Right lobe of liver (tissue), 6 donors: ENCODE measurements at regions not wholly inside any gene's neighbourhood (a gene's known extent, or its start where the extent isn't known, plus 50 kb on each side); places are given as distances from the start of the nearest gene placed in this dataset.

Source experiments
- ATAC-seq, 4 donors: fragments of 200-7000 bp; cut with Tn5 transposase; one replicate each; pipeline ENCODE4 v1.9.1; 2020; ENCODE audit warnings: mild to moderate bottlenecking in 4 of 4, moderate library complexity in 4 of 4
- DNase-seq, 3 donors: peaks; one replicate each; pipeline ENCODE4 v3.0.0-alpha.2; 2020
- H3K27ac ChIP-seq, 3 donors: fragments of 200-600 bp; one replicate each; pipeline ENCODE4 v1.8.0; 2022
- H3K27me3 ChIP-seq, 2 donors: fragments of 200-600 bp; one replicate each; pipeline ENCODE4 v1.8.0; 2022
- H3K36me3 ChIP-seq, 4 donors: fragments of 200-600 bp; sonication (generic) in 1 of 4; one replicate each; pipeline versions ENCODE4 v1.5.1 to v1.8.0; 2017 to 2022; ENCODE audit warnings: control low read depth in 1 of 4
- H3K4me1 ChIP-seq, 4 donors: fragments of 200-600 bp; sonication (generic) in 1 of 4; one replicate each; pipeline versions ENCODE4 v1.5.1 to v1.8.0; 2017 to 2022; ENCODE audit warnings: control low read depth in 1 of 4
- H3K4me3 ChIP-seq, 3 donors: fragments of 200-600 bp; one replicate each; pipeline ENCODE4 v1.8.0; 2022
- H3K9me3 ChIP-seq, 4 donors: fragments of 200-600 bp; sonication (generic) in 1 of 4; one replicate each; pipeline versions ENCODE4 v1.5.1 to v1.8.0; 2017 to 2022; ENCODE audit warnings: control low read depth in 1 of 4
- POLR2A ChIP-seq: fragments of 450-650 bp; IDR thresholded peaks from one replicate; pipeline ENCODE4 v1.6.1; 2017; ENCODE audit warnings: antibody characterized with exemption, mild to moderate bottlenecking
- WGBS: methylation state at CpG from one replicate; pipeline ENCODE4 v1.1.6; 2018; ENCODE audit warnings: low coverage, low lambda C conversion rate; ENCODE audit not compliant: insufficient coverage; ENCODE audit errors: missing lambda C conversion rate; 5-methylcytosine and 5-hydroxymethylcytosine counted together
- intact Hi-C, 2 donors: fragments of 100-400 bp; cut with DNase I; formaldehyde crosslinking; loops; one replicate each; pipeline versions ENCODE4 v1.11.2 to v1.14.1; 2022
- TF ChIP-seq, protein P1 (sequence below), 4 donors: fragments of 200-600 bp in 3 of 4; fragments of 450-650 bp in 1 of 4; IDR thresholded peaks; one replicate each; pipeline versions ENCODE4 v1.5.1 to v1.8.0; 2016 to 2022; ENCODE audit warnings: antibody characterized with exemption in 4 of 4, mild to moderate bottlenecking in 2 of 4
- donor health status: DM: no; HTN: yes; CAD: no.
- donor health status: DM: no; HTN: no; CAD: no.
- donor health status: DM: no; HTN: no; CAD: no.
- donor health status: DM: no; HTN: yes; CAD: no.
- donor health status: DM: no; HTN: yes; CAD: no.

- intact Hi-C loops = no loop called here
- no peaks in the 10 kb centered on the region for H3K9me3 ChIP-seq
- no peak overlapping the region for H3K4me3 ChIP-seq
- ATAC-seq (no peak), DNase-seq (no peak)
- no peaks in the 10 kb centered on the region for H3K27me3 ChIP-seq
- WGBS = 50% methylated on average over 6 of the region's 7 CpGs
- no peak for TF ChIP-seq POLR2A
- TF ChIP-seq, protein P1, sequence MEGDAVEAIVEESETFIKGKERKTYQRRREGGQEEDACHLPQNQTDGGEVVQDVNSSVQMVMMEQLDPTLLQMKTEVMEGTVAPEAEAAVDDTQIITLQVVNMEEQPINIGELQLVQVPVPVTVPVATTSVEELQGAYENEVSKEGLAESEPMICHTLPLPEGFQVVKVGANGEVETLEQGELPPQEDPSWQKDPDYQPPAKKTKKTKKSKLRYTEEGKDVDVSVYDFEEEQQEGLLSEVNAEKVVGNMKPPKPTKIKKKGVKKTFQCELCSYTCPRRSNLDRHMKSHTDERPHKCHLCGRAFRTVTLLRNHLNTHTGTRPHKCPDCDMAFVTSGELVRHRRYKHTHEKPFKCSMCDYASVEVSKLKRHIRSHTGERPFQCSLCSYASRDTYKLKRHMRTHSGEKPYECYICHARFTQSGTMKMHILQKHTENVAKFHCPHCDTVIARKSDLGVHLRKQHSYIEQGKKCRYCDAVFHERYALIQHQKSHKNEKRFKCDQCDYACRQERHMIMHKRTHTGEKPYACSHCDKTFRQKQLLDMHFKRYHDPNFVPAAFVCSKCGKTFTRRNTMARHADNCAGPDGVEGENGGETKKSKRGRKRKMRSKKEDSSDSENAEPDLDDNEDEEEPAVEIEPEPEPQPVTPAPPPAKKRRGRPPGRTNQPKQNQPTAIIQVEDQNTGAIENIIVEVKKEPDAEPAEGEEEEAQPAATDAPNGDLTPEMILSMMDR (IDR thresholded peaks at IDR 0.05) = no peak
- no peak overlapping the region for H3K27ac ChIP-seq
- H3K4me1 ChIP-seq = no peaks in the 10 kb centered on the region
- H3K36me3 ChIP-seq = no peaks in the 10 kb centered on the region
Measured at GRCh38 chr9:7937761-7938491, 138.3 kb upstream of the DMAC1 start.

DNA sequence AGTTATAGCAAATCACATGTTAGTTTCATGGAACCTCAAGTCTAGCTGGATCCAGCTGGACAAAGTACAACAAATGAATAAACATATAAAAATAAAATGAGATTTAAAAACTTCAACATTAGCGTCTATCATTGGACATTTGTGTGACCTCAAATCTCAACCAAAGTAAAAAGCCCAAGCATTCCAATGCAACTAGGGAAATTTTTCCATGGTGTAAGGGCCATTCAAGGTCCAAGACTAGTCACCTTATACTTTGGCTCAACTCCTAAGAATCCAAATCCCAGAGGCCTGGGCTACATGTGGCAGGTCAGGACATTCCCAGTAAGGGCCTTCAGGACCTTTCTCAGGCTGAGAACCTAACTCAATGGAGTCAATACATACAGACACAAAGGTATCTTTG, 137.4 kb upstream of the DMAC1 start:
- H3K4me1 ChIP-seq = no peaks in the 10 kb centered on the region
- no peaks in the 10 kb centered on the region for H3K36me3 ChIP-seq
- no peak overlapping the region for H3K27ac ChIP-seq
- H3K4me3 ChIP-seq = no peak overlapping the region
- intact Hi-C loops = no loop called here
- no peaks in the 10 kb centered on the region for H3K27me3 ChIP-seq
- no peak for TF ChIP-seq POLR2A
- TF ChIP-seq, protein P1 (IDR thresholded peaks at IDR 0.05) = no peak
- WGBS = 69% methylated on average over 1 of the region's 1 CpG
- ATAC-seq (no peak), DNase-seq (no peak)
- H3K9me3 ChIP-seq = no peaks in the 10 kb centered on the region

DNA sequence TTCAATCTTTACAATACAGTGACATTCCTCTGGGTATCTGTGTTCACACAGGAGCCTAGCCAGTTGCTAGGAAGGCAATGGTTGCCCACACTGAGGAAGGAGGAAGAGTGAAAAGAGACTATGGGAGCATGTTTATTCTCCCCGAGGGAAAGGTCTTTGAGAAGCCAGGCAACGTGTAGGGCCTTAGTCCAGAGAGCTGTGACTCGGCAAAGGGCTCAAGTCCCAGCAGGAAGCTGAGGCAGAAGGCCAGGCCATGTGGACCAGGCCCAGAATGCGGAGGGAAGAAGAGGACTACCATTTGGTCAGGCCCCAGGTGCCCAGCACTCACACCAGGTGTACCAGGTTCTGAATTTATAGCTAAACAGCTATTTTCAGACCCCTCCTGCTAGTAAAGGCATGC, 136.6 kb upstream of the DMAC1 start:
- intact Hi-C loops = no loop called here
- no peak for DNase-seq
- Histone ChIP-seq H3K4me1 (no peaks in the 10 kb centered on the region), H3K4me3 (no peak overlapping the region), H3K9me3 (no peaks in the 10 kb centered on the region), H3K36me3 (no peaks in the 10 kb centered on the region), H3K27ac (no peak overlapping the region), H3K27me3 (no peaks in the 10 kb centered on the region)
- ATAC-seq = no peak
- no peak for TF ChIP-seq POLR2A
- TF ChIP-seq, protein P1 (IDR thresholded peaks at IDR 0.05) = no peak
- WGBS = 35% methylated on average over 2 of the region's 4 CpGs

DNA sequence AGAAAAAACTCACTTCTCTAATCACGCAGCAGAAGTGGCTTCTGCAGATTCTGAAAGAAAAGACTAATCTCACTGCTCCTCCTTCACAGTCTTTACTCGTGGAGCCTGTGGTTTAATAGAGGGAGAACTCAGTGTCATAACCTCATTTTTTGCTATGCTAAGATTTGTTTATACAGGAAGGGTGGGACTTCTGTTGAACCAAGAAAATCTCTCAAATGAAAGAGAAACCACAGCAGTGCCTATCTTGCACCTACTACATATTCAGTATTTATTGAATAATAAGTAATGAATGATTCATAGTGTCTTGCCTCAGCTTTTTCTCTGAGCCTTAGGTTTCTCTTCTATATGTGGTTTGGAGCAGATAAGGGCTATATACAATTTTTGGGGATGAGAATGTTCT, 136.1 kb upstream of the DMAC1 start:
- no peak for TF ChIP-seq POLR2A
- TF ChIP-seq, protein P1 (IDR thresholded peaks at IDR 0.05) = no peak
- ATAC-seq (peak; percentile 38 to 78 (median 44)), DNase-seq (no peak)
- H3K36me3 ChIP-seq = no peaks in the 10 kb centered on the region
- H3K4me1 ChIP-seq = no peaks in the 10 kb centered on the region
- no peak overlapping the region for H3K27ac ChIP-seq
- intact Hi-C loops = no loop called here
- no peaks in the 10 kb centered on the region for H3K27me3 ChIP-seq
- H3K4me3 ChIP-seq = no peak overlapping the region
- WGBS = 13% methylated on average over 2 of the region's 2 CpGs
- H3K9me3 ChIP-seq = no peaks in the 10 kb centered on the region
